Fibroblast of pulmonary artery (primary cell): ENCODE measurements at regions not wholly inside any gene's neighbourhood (a gene's known extent, or its start where the extent isn't known, plus 50 kb on each side); places are given as distances from the start of the nearest gene placed in this dataset.

Experiments used
- DNase-seq: peaks from one replicate; pipeline ENCODE4 v3.0.0-alpha.2; 2010; ENCODE audit warnings: low read depth
- H3K4me3 ChIP-seq: replicated peaks from 2 replicates; pipeline ENCODE4 v1.5.1; 2011; ENCODE audit warnings: low read depth, mild to moderate bottlenecking, control low read depth, low read length, moderate library complexity
- TF ChIP-seq, protein P1 (sequence below): IDR thresholded peaks from 2 replicates; pipeline ENCODE4 v1.5.1; 2011; ENCODE audit warnings: mild to moderate bottlenecking, control low read depth, low read length, inconsistent platforms; ENCODE audit errors: missing control alignments

DNA sequence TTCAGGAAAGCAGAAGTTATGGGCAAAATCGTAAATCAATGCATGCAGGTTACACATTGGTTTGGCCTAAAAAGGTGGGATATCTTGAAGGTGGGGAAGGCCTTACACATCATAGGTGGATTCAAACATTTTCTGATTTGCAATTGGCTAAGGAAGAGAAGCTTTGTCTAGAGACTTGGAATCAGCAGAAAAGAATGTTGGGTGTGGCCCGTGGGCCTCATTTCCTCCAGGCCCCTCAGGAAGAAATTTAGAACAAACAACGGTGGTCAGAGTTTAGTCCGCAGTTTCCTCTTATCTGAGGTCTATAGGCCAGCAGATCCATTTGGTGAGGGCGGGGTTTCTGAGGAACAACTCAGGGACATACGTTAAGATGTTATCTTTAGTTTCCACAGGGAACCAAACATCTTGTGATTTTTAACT lies 50.9 kb upstream of the AFF3 start:
- H3K4me3 ChIP-seq, result no peak overlapping the region
- TF ChIP-seq, protein P1, sequence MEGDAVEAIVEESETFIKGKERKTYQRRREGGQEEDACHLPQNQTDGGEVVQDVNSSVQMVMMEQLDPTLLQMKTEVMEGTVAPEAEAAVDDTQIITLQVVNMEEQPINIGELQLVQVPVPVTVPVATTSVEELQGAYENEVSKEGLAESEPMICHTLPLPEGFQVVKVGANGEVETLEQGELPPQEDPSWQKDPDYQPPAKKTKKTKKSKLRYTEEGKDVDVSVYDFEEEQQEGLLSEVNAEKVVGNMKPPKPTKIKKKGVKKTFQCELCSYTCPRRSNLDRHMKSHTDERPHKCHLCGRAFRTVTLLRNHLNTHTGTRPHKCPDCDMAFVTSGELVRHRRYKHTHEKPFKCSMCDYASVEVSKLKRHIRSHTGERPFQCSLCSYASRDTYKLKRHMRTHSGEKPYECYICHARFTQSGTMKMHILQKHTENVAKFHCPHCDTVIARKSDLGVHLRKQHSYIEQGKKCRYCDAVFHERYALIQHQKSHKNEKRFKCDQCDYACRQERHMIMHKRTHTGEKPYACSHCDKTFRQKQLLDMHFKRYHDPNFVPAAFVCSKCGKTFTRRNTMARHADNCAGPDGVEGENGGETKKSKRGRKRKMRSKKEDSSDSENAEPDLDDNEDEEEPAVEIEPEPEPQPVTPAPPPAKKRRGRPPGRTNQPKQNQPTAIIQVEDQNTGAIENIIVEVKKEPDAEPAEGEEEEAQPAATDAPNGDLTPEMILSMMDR, result no peak
- peak; percentile 11 for DNase-seq

DNA sequence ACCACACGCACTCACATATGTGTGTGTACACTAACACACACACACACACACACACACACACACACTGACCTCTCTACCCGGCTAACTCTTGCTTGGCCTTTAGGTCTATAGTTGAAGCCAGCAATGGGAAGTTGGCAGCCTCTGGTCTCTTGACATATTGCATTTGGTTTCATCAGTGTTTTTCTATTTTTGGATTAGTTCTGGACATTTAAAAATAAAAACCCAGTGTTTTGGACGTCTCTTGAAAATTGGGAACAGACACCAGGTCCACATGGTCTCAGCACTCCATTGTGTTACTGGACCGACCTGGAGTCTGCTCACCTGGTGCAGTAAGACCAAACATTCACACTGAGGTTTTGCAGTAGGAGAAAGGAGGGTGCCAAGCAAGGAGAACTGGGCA lies 50.4 kb upstream of the AFF3 start:
- DNase-seq, result no peak
- H3K4me3 ChIP-seq, result no peak overlapping the region
- TF ChIP-seq, protein P1, result no peak

DNA sequence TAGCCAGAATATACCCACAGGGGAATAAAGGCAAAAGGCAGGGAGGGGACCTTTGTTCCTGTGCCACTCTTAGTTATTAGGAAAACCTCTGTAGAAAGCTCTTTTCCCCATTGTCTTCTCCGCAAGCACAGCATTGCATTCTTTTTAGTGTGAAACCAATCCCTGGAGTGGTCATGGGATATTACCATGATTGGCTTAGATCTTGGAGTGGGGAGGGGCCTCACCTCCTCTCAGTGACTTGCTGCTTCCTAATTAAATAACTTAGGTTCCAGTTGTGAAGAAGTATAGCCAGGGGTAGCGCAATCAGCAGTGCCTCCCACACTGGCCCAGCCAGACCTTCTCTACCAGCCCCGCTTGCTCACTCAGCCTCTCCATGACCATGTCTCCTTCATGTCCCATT lies 49.9 kb upstream of the AFF3 start:
- H3K4me3 ChIP-seq, result no peak overlapping the region
- DNase-seq, result no peak
- TF ChIP-seq, protein P1, result no peak
